ENCODE measurements at regions not wholly inside any gene's neighbourhood (a gene's known extent, or its start where the extent isn't known, plus 50 kb on each side); places are given as distances from the start of the nearest gene placed in this dataset.

- 60% methylated on average over 15 of the region's 15 CpGs for WGBS
Measured at GRCh38 chr6:168838037-168838399, 397.0 kb downstream of the SMOC2 start.

GRCh38 chr6:168837254-168838036 lies 396.5 kb downstream of the SMOC2 start:
- Histone ChIP-seq H3K9me3 (ENCODE audit: control insufficient read depth, low read length) (no peaks in the 10 kb centered on the region), H2BK12ac (ENCODE audit: low read length in 2 of 2) (no peak overlapping the region), H3K27ac (ENCODE audit: low read length, poor library complexity, severe bottlenecking) (no peak overlapping the region), H3K36me3 (ENCODE audit: control insufficient read depth in 1 of 2, insufficient read depth in 2 of 2, low read depth in 1 of 2, low read length in 2 of 2) (peaks cover 0 to 3% of the 10 kb centered on the region in 2 experiments), H4K8ac (ENCODE audit: low read length) (no peak overlapping the region), H3K4me1 (ENCODE audit: control insufficient read depth, insufficient read depth, low read depth, low read length) (peaks cover 6% of the 10 kb centered on the region), H2AFZ (ENCODE audit: low read depth, low read length) (no peak overlapping the region), H3K4me3 (ENCODE audit: insufficient read depth in 1 of 2, low read depth in 1 of 2, low read length in 2 of 2) (no peak overlapping the region), H2BK15ac (ENCODE audit: low read depth, poor library complexity, severe bottlenecking) (no peak overlapping the region), H2BK5ac (ENCODE audit: low read depth, low read length, poor library complexity, severe bottlenecking) (no peak overlapping the region), H4K91ac (ENCODE audit: low read length) (no peak overlapping the region), H2BK120ac (ENCODE audit: low read depth, low read length) (no peak overlapping the region), H3K9ac (ENCODE audit: low read length) (no peak overlapping the region), H2AK5ac (ENCODE audit: low read length, severe bottlenecking) (no peak overlapping the region), H3K14ac (ENCODE audit: low read length in 2 of 2) (no peak overlapping the region), H3K23ac (ENCODE audit: low read length in 2 of 2) (no peak overlapping the region), H3K79me1 (replicated peaks; ENCODE audit: low read length, poor library complexity, severe bottlenecking) (no peaks in the 10 kb centered on the region), H3K4ac (ENCODE audit: low read depth in 1 of 2, low read length in 2 of 2) (no peak overlapping the region), H3K4me2 (ENCODE audit: low read length, poor library complexity, severe bottlenecking) (no peak overlapping the region), H3K18ac (ENCODE audit: low read depth in 1 of 2, low read length in 2 of 2) (no peak overlapping the region), H3K27me3 (ENCODE audit: control insufficient read depth in 1 of 2, insufficient read depth in 1 of 2, low read length in 2 of 2) (peaks cover 3 to 34% of the 10 kb centered on the region in 2 experiments)
- 64% methylated on average over 15 of the region's 15 CpGs for WGBS
- no peak for DNase-seq

More at GRCh38 chr6:168838037-168838399, 397.0 kb downstream of the SMOC2 start:
- Histone ChIP-seq H3K4me1 (ENCODE audit: control insufficient read depth, insufficient read depth, low read depth, low read length) (peaks cover 6% of the 10 kb centered on the region), H2AK5ac (ENCODE audit: low read length, severe bottlenecking) (no peak overlapping the region), H2BK12ac (ENCODE audit: low read length in 2 of 2) (no peak overlapping the region), H3K4ac (ENCODE audit: low read depth in 1 of 2, low read length in 2 of 2) (no peak overlapping the region), H3K4me2 (ENCODE audit: low read length, poor library complexity, severe bottlenecking) (no peak overlapping the region), H3K27ac (ENCODE audit: low read length, poor library complexity, severe bottlenecking) (no peak overlapping the region), H2AFZ (ENCODE audit: low read depth, low read length) (no peak overlapping the region), H3K79me1 (replicated peaks; ENCODE audit: low read length, poor library complexity, severe bottlenecking) (no peaks in the 10 kb centered on the region), H2BK15ac (ENCODE audit: low read depth, poor library complexity, severe bottlenecking) (no peak overlapping the region), H3K14ac (ENCODE audit: low read length in 2 of 2) (no peak overlapping the region), H4K8ac (ENCODE audit: low read length) (no peak overlapping the region), H3K23ac (ENCODE audit: low read length in 2 of 2) (no peak overlapping the region), H3K18ac (ENCODE audit: low read depth in 1 of 2, low read length in 2 of 2) (no peak overlapping the region), H3K4me3 (ENCODE audit: insufficient read depth in 1 of 2, low read depth in 1 of 2, low read length in 2 of 2) (no peak overlapping the region), H4K91ac (ENCODE audit: low read length) (no peak overlapping the region), H3K9me3 (ENCODE audit: control insufficient read depth, low read length) (no peaks in the 10 kb centered on the region), H3K9ac (ENCODE audit: low read length) (no peak overlapping the region), H3K36me3 (ENCODE audit: control insufficient read depth in 1 of 2, insufficient read depth in 2 of 2, low read depth in 1 of 2, low read length in 2 of 2) (peaks cover 0 to 3% of the 10 kb centered on the region in 2 experiments), H2BK5ac (ENCODE audit: low read depth, low read length, poor library complexity, severe bottlenecking) (no peak overlapping the region), H3K27me3 (ENCODE audit: control insufficient read depth in 1 of 2, insufficient read depth in 1 of 2, low read length in 2 of 2) (peaks cover 3 to 34% of the 10 kb centered on the region in 2 experiments), H2BK120ac (ENCODE audit: low read depth, low read length) (no peak overlapping the region)
- no peak for DNase-seq

GRCh38 chr6:168835991-168836390 lies 395.0 kb downstream of the SMOC2 start:
- Histone ChIP-seq H3K9ac (ENCODE audit: low read length) (no peak overlapping the region), H2BK120ac (ENCODE audit: low read depth, low read length) (no peak overlapping the region), H3K27me3 (ENCODE audit: control insufficient read depth in 1 of 2, insufficient read depth in 1 of 2, low read length in 2 of 2) (peaks cover 3 to 29% of the 10 kb centered on the region in 2 experiments), H3K4me3 (ENCODE audit: insufficient read depth in 1 of 2, low read depth in 1 of 2, low read length in 2 of 2) (no peak overlapping the region), H3K4me2 (ENCODE audit: low read length, poor library complexity, severe bottlenecking) (no peak overlapping the region), H3K9me3 (ENCODE audit: control insufficient read depth, low read length) (no peaks in the 10 kb centered on the region), H4K8ac (ENCODE audit: low read length) (no peak overlapping the region), H4K91ac (ENCODE audit: low read length) (no peak overlapping the region), H3K4me1 (ENCODE audit: control insufficient read depth, insufficient read depth, low read depth, low read length) (peaks cover 6% of the 10 kb centered on the region), H3K23ac (ENCODE audit: low read length in 2 of 2) (no peak overlapping the region), H2BK15ac (ENCODE audit: low read depth, poor library complexity, severe bottlenecking) (no peak overlapping the region), H3K14ac (ENCODE audit: low read length in 2 of 2) (no peak overlapping the region), H2AK5ac (ENCODE audit: low read length, severe bottlenecking) (no peak overlapping the region), H2BK12ac (ENCODE audit: low read length in 2 of 2) (no peak overlapping the region), H3K4ac (ENCODE audit: low read depth in 1 of 2, low read length in 2 of 2) (no peak overlapping the region), H2AFZ (ENCODE audit: low read depth, low read length) (no peak overlapping the region), H3K36me3 (ENCODE audit: control insufficient read depth in 1 of 2, insufficient read depth in 2 of 2, low read depth in 1 of 2, low read length in 2 of 2) (peaks cover 0 to 3% of the 10 kb centered on the region in 2 experiments), H3K79me1 (replicated peaks; ENCODE audit: low read length, poor library complexity, severe bottlenecking) (no peaks in the 10 kb centered on the region), H3K18ac (ENCODE audit: low read depth in 1 of 2, low read length in 2 of 2) (no peak overlapping the region), H2BK5ac (ENCODE audit: low read depth, low read length, poor library complexity, severe bottlenecking) (no peak overlapping the region), H3K27ac (ENCODE audit: low read length, poor library complexity, severe bottlenecking) (no peak overlapping the region)
- 87% methylated on average over 8 of the region's 9 CpGs for WGBS
- DNase-seq = no peak

GRCh38 chr6:168834801-168835200 lies 393.8 kb downstream of the SMOC2 start:
- Histone ChIP-seq H2BK5ac (ENCODE audit: low read depth, low read length, poor library complexity, severe bottlenecking) (no peak overlapping the region), H3K27me3 (ENCODE audit: control insufficient read depth in 1 of 2, insufficient read depth in 1 of 2, low read length in 2 of 2) (peaks cover 3 to 29% of the 10 kb centered on the region in 2 experiments), H2BK12ac (ENCODE audit: low read length in 2 of 2) (no peak overlapping the region), H3K4me3 (ENCODE audit: insufficient read depth in 1 of 2, low read depth in 1 of 2, low read length in 2 of 2) (no peak overlapping the region), H3K23ac (ENCODE audit: low read length in 2 of 2) (no peak overlapping the region), H4K91ac (ENCODE audit: low read length) (no peak overlapping the region), H2BK120ac (ENCODE audit: low read depth, low read length) (no peak overlapping the region), H3K9ac (ENCODE audit: low read length) (no peak overlapping the region), H4K8ac (ENCODE audit: low read length) (no peak overlapping the region), H3K18ac (ENCODE audit: low read depth in 1 of 2, low read length in 2 of 2) (no peak overlapping the region), H3K4me2 (ENCODE audit: low read length, poor library complexity, severe bottlenecking) (no peak overlapping the region), H3K79me1 (replicated peaks; ENCODE audit: low read length, poor library complexity, severe bottlenecking) (no peaks in the 10 kb centered on the region), H2AFZ (ENCODE audit: low read depth, low read length) (no peak overlapping the region), H2BK15ac (ENCODE audit: low read depth, poor library complexity, severe bottlenecking) (no peak overlapping the region), H3K14ac (ENCODE audit: low read length in 2 of 2) (no peak overlapping the region), H2AK5ac (ENCODE audit: low read length, severe bottlenecking) (no peak overlapping the region), H3K9me3 (ENCODE audit: control insufficient read depth, low read length) (no peaks in the 10 kb centered on the region), H3K4me1 (ENCODE audit: control insufficient read depth, insufficient read depth, low read depth, low read length) (peaks cover 6% of the 10 kb centered on the region), H3K27ac (ENCODE audit: low read length, poor library complexity, severe bottlenecking) (no peak overlapping the region), H3K36me3 (ENCODE audit: control insufficient read depth in 1 of 2, insufficient read depth in 2 of 2, low read depth in 1 of 2, low read length in 2 of 2) (peaks cover 0 to 3% of the 10 kb centered on the region in 2 experiments), H3K4ac (ENCODE audit: low read depth in 1 of 2, low read length in 2 of 2) (no peak overlapping the region)
- no peak for DNase-seq
- WGBS = 60% methylated on average over 2 of the region's 5 CpGs
